Pancreas (tissue), 10 donors: ENCODE measurements at regions not wholly inside any gene's neighbourhood (a gene's known extent, or its start where the extent isn't known, plus 50 kb on each side); places are given as distances from the start of the nearest gene placed in this dataset.
A peak's percentile ranks its signal among the peaks of the same experiment; 100 is the strongest.

Experiments used
- ATAC-seq, 4 donors: fragments of 200-7000 bp; cut with Tn5 transposase; one replicate each; pipeline versions ENCODE4 v1.8.0 to v1.9.1; 2020; ENCODE audit warnings: mild to moderate bottlenecking in 4 of 4, moderate library complexity in 4 of 4
- DNase-seq, 6 donors: peaks; one replicate each; pipeline ENCODE4 v3.0.0-alpha.2; 2020
- FAIRE-seq: peaks from 2 replicates; lab custom pipeline; 2012; peaks lifted over from hg19 to GRCh38; lab: Jason Lieb, UNC
- H3K27ac ChIP-seq, 4 donors: fragments of 200-600 bp; sonication (generic); 1 replicate in 3 of 4; 2 replicates in 1 of 4; pipeline versions ENCODE4 v1.5.0 to v1.8.0; 2020
- H3K27me3 ChIP-seq, 4 donors: fragments of 200-600 bp; one replicate each; pipeline ENCODE4 v1.8.0; 2021
- H3K36me3 ChIP-seq, 3 donors: fragments of 200-600 bp; sonication (generic) in 1 of 3; one replicate each; pipeline versions ENCODE4 v1.5.0 to v1.8.0; 2020 to 2021
- H3K4me1 ChIP-seq, 3 donors: fragments of 200-600 bp; one replicate each; pipeline ENCODE4 v1.8.0; 2021
- H3K4me3 ChIP-seq, 4 donors: fragments of 200-600 bp; sonication (generic) in 2 of 4; one replicate each; pipeline versions ENCODE4 v1.5.0 to v1.8.0; 2020 to 2021
- H3K9me3 ChIP-seq, 4 donors: fragments of 200-600 bp; one replicate each; pipeline ENCODE4 v1.8.0; 2021
- WGBS, 2 donors: extraction: QIAGEN DNeasy Blood & Tissue Kit; methylation state at CpG; one replicate each; pipeline ENCODE4 v1.1.7; 2013; 5-methylcytosine and 5-hydroxymethylcytosine counted together
- intact Hi-C, 3 donors: fragments of 100-400 bp; cut with DNase I; formaldehyde crosslinking; loops; one replicate each; pipeline versions ENCODE4 v1.11.1 to v1.14.2; 2022
- TF ChIP-seq, protein P1 (sequence below), 4 donors: fragments of 200-600 bp; sonication (generic) in 3 of 4; IDR thresholded peaks; one replicate each; pipeline versions ENCODE4 v1.5.0 to v1.8.0; 2021; ENCODE audit warnings: antibody characterized with exemption in 4 of 4
- donor health status: healthy with polysubstance abuse.
- donor health status: DM: no; HTN: no; CAD: no; lungs with moderate emphysema.
- donor health status: DM: no; HTN: no; CAD: no.
- donor health status: control.
- donor health status: control.
- donor health status: Bipolar disorder and iron deficiency.
- donor health status: DM: yes; HTN: yes; CAD: no.
- donor health status: DM: no; HTN: no; CAD: no.
- donor health status: DM: no; HTN: no; CAD: no.
- donor health status: DM: yes; HTN: yes; CAD: no.

DNA sequence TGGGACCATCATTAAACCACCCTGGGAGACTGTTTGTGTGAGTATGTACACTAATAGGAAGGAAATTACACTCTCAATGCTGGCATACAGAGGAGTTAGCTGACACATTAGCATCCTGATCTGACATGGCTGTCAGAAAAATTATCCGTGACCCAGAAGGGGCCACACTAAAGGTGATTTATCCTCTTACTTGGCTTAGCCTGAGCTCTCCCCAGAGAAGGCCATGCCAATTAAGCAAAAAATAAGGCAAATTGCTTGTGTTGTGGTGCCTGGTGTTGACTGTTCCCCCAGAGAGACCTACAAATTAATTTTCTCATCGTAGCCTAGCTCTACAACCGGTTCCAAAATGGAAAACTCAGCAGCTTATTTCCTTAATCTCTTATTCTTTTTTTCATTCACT, 992.3 kb downstream of the KCNMA1 start:
- H3K9me3 ChIP-seq = no peaks in the 10 kb centered on the region
- TF ChIP-seq, protein P1, sequence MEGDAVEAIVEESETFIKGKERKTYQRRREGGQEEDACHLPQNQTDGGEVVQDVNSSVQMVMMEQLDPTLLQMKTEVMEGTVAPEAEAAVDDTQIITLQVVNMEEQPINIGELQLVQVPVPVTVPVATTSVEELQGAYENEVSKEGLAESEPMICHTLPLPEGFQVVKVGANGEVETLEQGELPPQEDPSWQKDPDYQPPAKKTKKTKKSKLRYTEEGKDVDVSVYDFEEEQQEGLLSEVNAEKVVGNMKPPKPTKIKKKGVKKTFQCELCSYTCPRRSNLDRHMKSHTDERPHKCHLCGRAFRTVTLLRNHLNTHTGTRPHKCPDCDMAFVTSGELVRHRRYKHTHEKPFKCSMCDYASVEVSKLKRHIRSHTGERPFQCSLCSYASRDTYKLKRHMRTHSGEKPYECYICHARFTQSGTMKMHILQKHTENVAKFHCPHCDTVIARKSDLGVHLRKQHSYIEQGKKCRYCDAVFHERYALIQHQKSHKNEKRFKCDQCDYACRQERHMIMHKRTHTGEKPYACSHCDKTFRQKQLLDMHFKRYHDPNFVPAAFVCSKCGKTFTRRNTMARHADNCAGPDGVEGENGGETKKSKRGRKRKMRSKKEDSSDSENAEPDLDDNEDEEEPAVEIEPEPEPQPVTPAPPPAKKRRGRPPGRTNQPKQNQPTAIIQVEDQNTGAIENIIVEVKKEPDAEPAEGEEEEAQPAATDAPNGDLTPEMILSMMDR (IDR thresholded peaks at IDR 0.05) = no peak
- no peaks in the 10 kb centered on the region for H3K27me3 ChIP-seq
- no peak overlapping the region for H3K4me3 ChIP-seq
- DNase-seq = no peak
- no peaks in the 10 kb centered on the region for H3K36me3 ChIP-seq
- WGBS, 2 donors = 88 to 91% methylated on average over 3 of the region's 3 CpGs
- no peak for FAIRE-seq
- no peak for ATAC-seq
- intact Hi-C loops = no loop called here
- no peak overlapping the region for H3K27ac ChIP-seq
- no peaks in the 10 kb centered on the region for H3K4me1 ChIP-seq

DNA sequence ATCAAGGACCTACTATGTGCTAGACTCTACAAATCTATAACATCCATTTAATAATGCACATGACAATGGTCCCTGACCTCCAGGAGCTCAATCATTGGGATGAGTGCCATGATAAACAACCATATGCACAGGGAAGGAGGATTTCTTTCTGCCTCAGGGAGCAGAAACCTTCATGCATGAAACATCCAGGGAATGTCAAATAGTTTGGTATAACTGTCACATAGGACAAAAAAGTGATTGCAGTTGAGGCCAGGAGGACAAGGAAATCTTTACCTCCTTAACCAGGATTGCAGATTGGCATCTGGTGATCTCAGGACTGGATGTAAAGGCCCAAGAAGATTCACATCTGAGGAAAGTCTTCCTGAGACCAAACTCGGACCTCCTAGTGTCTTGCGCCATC, 993.1 kb downstream of the KCNMA1 start:
- 88 to 93% methylated on average over 2 of the region's 2 CpGs for WGBS, 2 donors

GRCh38 chr10:76643511-76643911, 994.1 kb downstream of the KCNMA1 start:
- intact Hi-C loops = no loop called here
- TF ChIP-seq, protein P1 (IDR thresholded peaks at IDR 0.05) = no peak
- Histone ChIP-seq H3K27ac (no peak overlapping the region), H3K36me3 (no peaks in the 10 kb centered on the region), H3K4me3 (no peak overlapping the region), H3K27me3 (no peaks in the 10 kb centered on the region), H3K9me3 (no peaks in the 10 kb centered on the region), H3K4me1 (no peaks in the 10 kb centered on the region)
- 74 to 85% methylated on average over 4 of the region's 4 CpGs for WGBS, 2 donors
- no peak for FAIRE-seq
- DNase-seq = no peak
- ATAC-seq = peak in 2 of 4 donors; percentile 60 to 69

More for the DNA sequence above, 993.1 kb downstream of the KCNMA1 start:
- Histone ChIP-seq H3K27me3 (no peaks in the 10 kb centered on the region), H3K27ac (no peak overlapping the region), H3K36me3 (no peaks in the 10 kb centered on the region), H3K4me3 (no peak overlapping the region), H3K9me3 (no peaks in the 10 kb centered on the region), H3K4me1 (no peaks in the 10 kb centered on the region)
- intact Hi-C loops = no loop called here
- FAIRE-seq (no peak), DNase-seq (no peak), ATAC-seq (no peak)
- TF ChIP-seq, protein P1 (IDR thresholded peaks at IDR 0.05) = no peak

DNA sequence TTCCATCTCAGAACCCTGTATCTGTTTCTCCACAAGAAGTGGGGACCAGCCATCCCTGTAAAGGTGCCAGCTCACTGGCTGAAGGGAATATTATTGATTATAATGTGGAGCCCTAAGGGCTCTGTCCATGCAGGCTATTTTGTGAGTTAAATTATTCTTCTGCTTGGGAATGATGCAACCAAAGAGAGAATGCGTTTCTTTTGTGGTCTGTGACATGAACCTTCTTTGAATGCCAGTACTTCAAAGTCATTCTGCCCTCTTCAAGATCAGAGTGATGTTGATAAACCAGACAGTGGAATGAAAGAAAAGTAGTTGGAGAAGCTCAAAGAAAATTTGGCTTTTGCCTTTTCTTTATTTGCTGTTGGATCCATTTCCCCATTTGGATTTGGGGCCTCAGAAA, 995.2 kb downstream of the KCNMA1 start:
- TF ChIP-seq, protein P1 (IDR thresholded peaks at IDR 0.05) = no peak
- FAIRE-seq (no peak), DNase-seq (no peak), ATAC-seq (no peak)
- no peak overlapping the region for H3K27ac ChIP-seq
- intact Hi-C loops = no loop called here
- H3K4me1 ChIP-seq = no peaks in the 10 kb centered on the region
- no peaks in the 10 kb centered on the region for H3K27me3 ChIP-seq
- H3K9me3 ChIP-seq = no peaks in the 10 kb centered on the region
- H3K4me3 ChIP-seq = no peak overlapping the region
- WGBS, 2 donors = 82 to 86% methylated on average over 1 of the region's 1 CpG
- H3K36me3 ChIP-seq = no peaks in the 10 kb centered on the region

DNA sequence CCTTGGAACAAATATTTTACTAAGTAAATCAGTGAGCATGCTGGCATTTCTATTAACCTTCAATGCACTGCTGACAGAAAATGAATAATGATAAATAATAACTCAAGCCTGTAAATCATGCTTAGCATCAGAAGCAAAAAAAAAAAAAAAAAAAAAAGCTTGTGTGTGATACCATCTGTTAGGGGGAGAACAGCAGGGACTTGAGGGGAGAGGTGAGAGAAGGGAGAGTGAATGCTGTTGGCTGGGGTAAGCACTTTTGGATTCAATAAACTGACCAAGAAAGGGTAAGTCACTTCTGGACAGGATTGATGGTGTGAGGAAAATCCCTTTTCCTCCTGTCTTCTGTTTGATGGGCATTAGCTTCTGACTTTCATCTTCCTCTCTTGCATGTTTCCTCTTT, 996.4 kb downstream of the KCNMA1 start:
- Histone ChIP-seq H3K9me3 (no peaks in the 10 kb centered on the region), H3K27me3 (no peaks in the 10 kb centered on the region), H3K4me3 (no peak overlapping the region), H3K27ac (no peak overlapping the region), H3K36me3 (no peaks in the 10 kb centered on the region), H3K4me1 (no peaks in the 10 kb centered on the region)
- intact Hi-C loops = no loop called here
- FAIRE-seq (no peak), ATAC-seq (no peak), DNase-seq (no peak)
- TF ChIP-seq, protein P1 (IDR thresholded peaks at IDR 0.05) = no peak
